HepG2 (cell line): ENCODE measurements at regions not wholly inside any gene's neighbourhood (a gene's known extent, or its start where the extent isn't known, plus 50 kb on each side); places are given as distances from the start of the nearest gene placed in this dataset.

ENCODE experiments used
- ATAC-seq: fragments of 200-7000 bp; cut with Tn5 transposase; 3 replicates; pipeline ENCODE4 v1.9.1; 2020; ENCODE audit warnings: mild to moderate bottlenecking, moderate library complexity
- BruUV-seq: library from RNA; stranded (reverse); fragments of 400-500 nt; replicated peaks from 2 replicates; lab custom pipeline; 2021; lab: Mats Ljungman, UMichigan
- CTCF ChIA-PET: fragments of 300-600 bp; formaldehyde crosslinking; extraction: SDS; loops from one replicate; lab custom pipeline; 2021; ENCODE audit warnings: low total read pairs, inconsistent platforms, low intra/inter-chr PET ratio; lab: Yijun Ruan, JAX
- POLR2A ChIA-PET: fragments of 350-600 bp; sonication (Branson Sonifier 250); formaldehyde crosslinking; loops from one replicate; lab custom pipeline; 2020; ENCODE audit warnings: antibody characterized with exemption, inconsistent platforms; lab: Yijun Ruan, JAX
- DNase-seq: peaks from one replicate; pipeline ENCODE4 v3.0.0-alpha.2; 2015; ENCODE audit warnings: low spot score
- FAIRE-seq: peaks from 3 replicates; lab custom pipeline; 2011; peaks lifted over from hg19 to GRCh38; lab: Jason Lieb, UNC
- H2AFZ ChIP-seq: one replicate; pipeline ENCODE4 v1.6.1; 2011; ENCODE audit warnings: low read length, inconsistent platforms
- H3K27ac ChIP-seq: fragments of 300-600 bp; 3 replicates; pipeline ENCODE4 v1.8.0; 2011; ENCODE audit warnings: mixed run types, mild to moderate bottlenecking, mixed read lengths, low read length, inconsistent platforms; ENCODE audit not compliant: insufficient read depth; ENCODE audit errors: extremely low read length
- H3K27me3 ChIP-seq, 2 experiments: fragments of 200-600 bp in 1 of 2; 2 replicates in 1 of 2; 3 replicates in 1 of 2; pipeline versions ENCODE4 v1.6.0 to v1.8.0; 2011; ENCODE audit warnings: low read length in 2 of 2, mild to moderate bottlenecking in 2 of 2, moderate library complexity in 2 of 2, inconsistent platforms in 1 of 2; ENCODE audit not compliant: insufficient read depth in 2 of 2, control insufficient read depth in 1 of 2
- H3K36me3 ChIP-seq, 2 experiments: fragments of 200-600 bp in 1 of 2; replicated peaks in 1 of 2; 2 replicates in 1 of 2; 3 replicates in 1 of 2; pipeline versions ENCODE4 v1.5.1 to v1.8.0; 2011; ENCODE audit warnings: low read length in 2 of 2, inconsistent platforms in 1 of 2; ENCODE audit not compliant: insufficient read depth in 2 of 2, control insufficient read depth in 1 of 2
- H3K4me1 ChIP-seq: 2 replicates; pipeline ENCODE4 v1.5.1; 2012; ENCODE audit warnings: low read length, inconsistent platforms; ENCODE audit not compliant: insufficient read depth
- H3K4me2 ChIP-seq: 2 replicates; pipeline ENCODE4 v1.6.0; 2011; ENCODE audit warnings: low read depth, low read length, inconsistent platforms
- H3K4me3 ChIP-seq, 3 experiments: fragments of 200-600 bp in 1 of 3; sonication (generic), shearing (Covaris generic) in 1 of 3; replicated peaks in 1 of 3; 2 replicates each; pipeline ENCODE4 v1.5.1; 2011 to 2016; ENCODE audit warnings: low read length in 3 of 3, inconsistent platforms in 2 of 3, low read depth in 2 of 3, mild to moderate bottlenecking in 2 of 3, control low read depth in 1 of 3, mixed read lengths in 1 of 3; ENCODE audit not compliant: insufficient read depth in 1 of 3
- H3K79me2 ChIP-seq: one replicate; pipeline ENCODE4 v1.6.1; 2011; ENCODE audit warnings: low read length, inconsistent platforms; ENCODE audit not compliant: insufficient read depth
- H3K9ac ChIP-seq: 2 replicates; pipeline ENCODE4 v1.6.0; 2011; ENCODE audit warnings: mild to moderate bottlenecking, low read depth, low read length, inconsistent platforms; ENCODE audit not compliant: insufficient read depth
- H3K9me3 ChIP-seq: 2 replicates; pipeline ENCODE4 v1.5.1; 2012; ENCODE audit warnings: mild to moderate bottlenecking, low read length
- H4K20me1 ChIP-seq: 2 replicates; pipeline ENCODE4 v1.6.0; 2011; ENCODE audit warnings: inconsistent platforms, mild to moderate bottlenecking, low read length, moderate library complexity; ENCODE audit not compliant: insufficient read depth
- BCLAF1 ChIP-seq: fragments of 450-650 bp; IDR thresholded peaks from 2 replicates; pipeline ENCODE4 v1.6.1; 2017; ENCODE audit warnings: mild to moderate bottlenecking
- CENPT ChIP-seq: sonication (generic); formaldehyde crosslinking; IDR thresholded peaks from 2 replicates; pipeline ENCODE4 v1.8.0; 2022; ENCODE audit warnings: low read depth, mild to moderate bottlenecking, moderate library complexity, missing genetic modification reagents
- KLF15 ChIP-seq: sonication (generic); formaldehyde crosslinking; IDR thresholded peaks from 2 replicates; pipeline ENCODE4 v1.8.1; 2023; ENCODE audit warnings: borderline replicate concordance, mild to moderate bottlenecking, inconsistent platforms, missing genetic modification reagents, mixed read lengths
- ZNF274 ChIP-seq: sonication (generic); formaldehyde crosslinking; IDR thresholded peaks from 2 replicates; pipeline ENCODE4 v1.5.1; 2020; ENCODE audit warnings: mild to moderate bottlenecking, missing genetic modification reagents
- ZNF276 ChIP-seq: sonication (generic); formaldehyde crosslinking; IDR thresholded peaks from 2 replicates; pipeline ENCODE4 v1.4.0; 2020; ENCODE audit warnings: mild to moderate bottlenecking, low read depth, missing genetic modification reagents
- ZNF367 ChIP-seq: sonication (generic); formaldehyde crosslinking; IDR thresholded peaks from 2 replicates; pipeline ENCODE4 v1.4.0; 2020; ENCODE audit warnings: missing genetic modification reagents, borderline replicate concordance
- WGBS: methylation state at CpG from one replicate; pipeline ENCODE4 v1.1.6; 2017; ENCODE audit warnings: low lambda C conversion rate; 5-methylcytosine and 5-hydroxymethylcytosine counted together
- in situ Hi-C: cut with HindIII; loops from 2 replicates; pipeline ENCODE4 v1.10.0; 2017; ENCODE audit warnings: low pct_unique_long_range_greater_than_20kb; ENCODE audit not compliant: extremely low pct_ligation_motif_present
- intact Hi-C: fragments of 100-400 bp; cut with micrococcal nuclease; formaldehyde crosslinking; loops from one replicate; pipeline ENCODE4 v1.10.0; 2022; ENCODE audit not compliant: unreplicated experiment

- ATAC-seq: no peak
These were observed 434.0 kb upstream of the RGS6 start for GRCh38 chr14:71498212-71498611.

More at GRCh38 chr14:71498212-71498611, 434.0 kb upstream of the RGS6 start:
- DNase-seq (no peak), FAIRE-seq (no peak)
- TF ChIP-seq CENPT (CRISPR knock-in tag) (no peak), ZNF367 (CRISPR knock-in tag) (no peak), BCLAF1 (no peak), KLF15 (CRISPR knock-in tag) (no peak), ZNF276 (no peak), ZNF274 (no peak)
- Histone ChIP-seq H4K20me1 (no peaks in the 10 kb centered on the region), H3K4me2 (no peak overlapping the region), H3K9me3 (no peaks in the 10 kb centered on the region), H3K79me2 (peaks cover 3% of the 10 kb centered on the region), H3K9ac (no peak overlapping the region), H3K27me3 (no peaks in the 10 kb centered on the region), H3K27ac (no peak overlapping the region), H3K4me1 (peaks cover under 1% of the 10 kb centered on the region; the same call in 1 of the 2 replicates), H3K4me3 (no peak overlapping the region), H3K36me3 (no peaks in the 10 kb centered on the region), H2AFZ (no peak overlapping the region)
- CTCF ChIA-PET: no interaction called here
- intact Hi-C loops: no loop called here
- POLR2A ChIA-PET: no interaction called here
- WGBS: 76% methylated on average over 1 of the region's 1 CpG
- in situ Hi-C loops: no loop called here
- BruUV-seq: no TSS peak
